DND-41 (cell line): ENCODE measurements at regions not wholly inside any gene's neighbourhood (a gene's known extent, or its start where the extent isn't known, plus 50 kb on each side); places are given as distances from the start of the nearest gene placed in this dataset.

Experiments used
- ATAC-seq: fragments of 200-7000 bp; cut with Tn5 transposase; 3 replicates; pipeline ENCODE4 v1.9.1; 2021; ENCODE audit warnings: low read depth; ENCODE audit not compliant: insufficient read depth
- DNase-seq: peaks from one replicate; pipeline ENCODE4 v3.0.0-alpha.2; 2020
- H2AFZ ChIP-seq: 2 replicates; pipeline ENCODE4 v1.6.0; 2012; ENCODE audit warnings: low read depth, low read length
- H3K27ac ChIP-seq: 2 replicates; pipeline ENCODE4 v1.5.1; 2012; ENCODE audit warnings: low read length, inconsistent platforms
- H3K27me3 ChIP-seq: fragments of 200-600 bp; sonication (generic); 2 replicates; pipeline ENCODE4 v1.6.0; 2012; ENCODE audit warnings: low read length, mild to moderate bottlenecking, inconsistent platforms; ENCODE audit not compliant: insufficient read depth, poor library complexity
- H3K36me3 ChIP-seq: 2 replicates; pipeline ENCODE4 v1.5.1; 2012; ENCODE audit warnings: low read length, inconsistent platforms; ENCODE audit not compliant: insufficient read depth
- H3K4me1 ChIP-seq: 2 replicates; pipeline ENCODE4 v1.5.1; 2012; ENCODE audit warnings: mild to moderate bottlenecking, low read length; ENCODE audit not compliant: insufficient read depth
- H3K4me2 ChIP-seq: 2 replicates; pipeline ENCODE4 v1.6.0; 2012; ENCODE audit warnings: mild to moderate bottlenecking, moderate library complexity, low read length, inconsistent platforms; ENCODE audit not compliant: insufficient read depth
- H3K4me3 ChIP-seq, 2 experiments: fragments of 200-600 bp in 1 of 2; shearing (Covaris generic) in 1 of 2; 2 replicates each; pipeline ENCODE4 v1.5.1; 2012 to 2016; ENCODE audit warnings: inconsistent platforms in 2 of 2, low read length in 2 of 2, mild to moderate bottlenecking in 2 of 2, low read depth in 1 of 2, moderate library complexity in 1 of 2
- H3K79me2 ChIP-seq: 2 replicates; pipeline ENCODE4 v1.6.0; 2012; ENCODE audit warnings: low read length, inconsistent platforms; ENCODE audit not compliant: insufficient read depth
- H3K9ac ChIP-seq: 2 replicates; pipeline ENCODE4 v1.6.0; 2012; ENCODE audit warnings: low read depth, mild to moderate bottlenecking, inconsistent platforms, low read length, moderate library complexity
- H3K9me3 ChIP-seq: 2 replicates; pipeline ENCODE4 v1.5.1; 2012; ENCODE audit warnings: low read length, moderate library complexity, mild to moderate bottlenecking, inconsistent platforms; ENCODE audit not compliant: insufficient read depth, severe bottlenecking
- H4K20me1 ChIP-seq: 2 replicates; pipeline ENCODE4 v1.6.0; 2012; ENCODE audit warnings: low read length; ENCODE audit not compliant: insufficient read depth
- CTCF ChIP-seq: IDR thresholded peaks from 2 replicates; pipeline ENCODE4 v1.5.1; 2012; ENCODE audit warnings: borderline replicate concordance, low read length, moderate library complexity, mild to moderate bottlenecking; ENCODE audit not compliant: poor library complexity, severe bottlenecking; ENCODE audit errors: extremely low read depth
- EZH2 ChIP-seq: IDR thresholded peaks from 3 replicates; pipeline ENCODE4 v1.6.1; 2012; ENCODE audit warnings: borderline replicate concordance, low read depth, mild to moderate bottlenecking, moderate library complexity, low read length, inconsistent platforms; ENCODE audit not compliant: severe bottlenecking

- Histone ChIP-seq H2AFZ (no peak overlapping the region), H3K4me1 (no peaks in the 10 kb centered on the region), H3K4me2 (no peak overlapping the region), H3K27ac (no peak overlapping the region), H3K4me3 (no peak overlapping the region), H4K20me1 (no peaks in the 10 kb centered on the region), H3K36me3 (no peaks in the 10 kb centered on the region), H3K9me3 (no peaks in the 10 kb centered on the region), H3K79me2 (no peaks in the 10 kb centered on the region), H3K27me3 (no peaks in the 10 kb centered on the region), H3K9ac (no peak overlapping the region)
- no peak for TF ChIP-seq CTCF
- no peak for TF ChIP-seq EZH2
- DNase-seq (no peak), ATAC-seq (no peak)
Measured at GRCh38 chrX:137742846-137743245, 176.9 kb downstream of the ZIC3 start.

- Histone ChIP-seq H3K4me3 (no peak overlapping the region), H2AFZ (no peak overlapping the region), H3K27me3 (no peaks in the 10 kb centered on the region), H3K27ac (no peak overlapping the region), H3K4me2 (no peak overlapping the region), H3K9ac (no peak overlapping the region), H3K36me3 (no peaks in the 10 kb centered on the region), H3K9me3 (no peaks in the 10 kb centered on the region), H3K4me1 (no peaks in the 10 kb centered on the region), H4K20me1 (no peaks in the 10 kb centered on the region), H3K79me2 (no peaks in the 10 kb centered on the region)
- ATAC-seq (no peak), DNase-seq (no peak)
- TF ChIP-seq CTCF (no peak), EZH2 (no peak)
Measured at GRCh38 chrX:137743414-137743813, 177.5 kb downstream of the ZIC3 start.

- Histone ChIP-seq H3K4me2 (no peak overlapping the region), H3K4me3 (no peak overlapping the region), H3K9me3 (no peaks in the 10 kb centered on the region), H3K27me3 (no peaks in the 10 kb centered on the region), H4K20me1 (no peaks in the 10 kb centered on the region), H3K9ac (no peak overlapping the region), H3K27ac (no peak overlapping the region), H2AFZ (no peak overlapping the region), H3K4me1 (no peaks in the 10 kb centered on the region), H3K36me3 (no peaks in the 10 kb centered on the region), H3K79me2 (no peaks in the 10 kb centered on the region)
- DNase-seq: no peak
- TF ChIP-seq EZH2: no peak
- TF ChIP-seq CTCF: no peak
- no peak for ATAC-seq
Measured at GRCh38 chrX:137746289-137746688, 180.4 kb downstream of the ZIC3 start.

GRCh38 chrX:137747244-137748043 is 181.5 kb downstream of the ZIC3 start:
- Histone ChIP-seq H3K9me3 (no peaks in the 10 kb centered on the region), H3K4me2 (no peak overlapping the region), H3K4me3 (no peak overlapping the region), H4K20me1 (no peaks in the 10 kb centered on the region), H3K27ac (no peak overlapping the region), H2AFZ (no peak overlapping the region), H3K27me3 (no peaks in the 10 kb centered on the region), H3K79me2 (no peaks in the 10 kb centered on the region), H3K36me3 (no peaks in the 10 kb centered on the region), H3K4me1 (no peaks in the 10 kb centered on the region), H3K9ac (no peak overlapping the region)
- ATAC-seq (no peak), DNase-seq (no peak)
- TF ChIP-seq EZH2: no peak
- TF ChIP-seq CTCF: no peak
